ENCODE measurements at regions not wholly inside any gene's neighbourhood (a gene's known extent, or its start where the extent isn't known, plus 50 kb on each side); places are given as distances from the start of the nearest gene placed in this dataset.

DNA sequence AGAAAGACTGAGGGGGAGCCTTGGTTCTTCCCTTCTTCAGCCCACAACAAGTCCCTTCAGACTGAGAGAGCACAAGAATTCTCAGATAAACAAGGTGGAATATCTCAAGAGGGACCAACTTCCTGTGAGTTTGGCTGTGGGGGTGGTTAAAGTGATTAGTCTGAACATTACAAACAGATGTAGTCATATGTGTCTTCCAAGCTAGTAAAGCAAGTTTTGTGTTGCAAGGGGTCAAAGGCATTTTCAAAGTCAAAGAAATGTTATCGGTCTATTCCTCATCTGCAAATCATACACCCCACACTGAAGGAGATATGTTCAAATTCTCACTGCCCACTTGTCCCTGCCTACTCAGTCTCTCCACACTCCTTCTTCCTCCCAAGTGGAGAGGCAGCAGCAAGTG, 242.5 kb downstream of the FAM43A start:
- TF ChIP-seq, protein P1, sequence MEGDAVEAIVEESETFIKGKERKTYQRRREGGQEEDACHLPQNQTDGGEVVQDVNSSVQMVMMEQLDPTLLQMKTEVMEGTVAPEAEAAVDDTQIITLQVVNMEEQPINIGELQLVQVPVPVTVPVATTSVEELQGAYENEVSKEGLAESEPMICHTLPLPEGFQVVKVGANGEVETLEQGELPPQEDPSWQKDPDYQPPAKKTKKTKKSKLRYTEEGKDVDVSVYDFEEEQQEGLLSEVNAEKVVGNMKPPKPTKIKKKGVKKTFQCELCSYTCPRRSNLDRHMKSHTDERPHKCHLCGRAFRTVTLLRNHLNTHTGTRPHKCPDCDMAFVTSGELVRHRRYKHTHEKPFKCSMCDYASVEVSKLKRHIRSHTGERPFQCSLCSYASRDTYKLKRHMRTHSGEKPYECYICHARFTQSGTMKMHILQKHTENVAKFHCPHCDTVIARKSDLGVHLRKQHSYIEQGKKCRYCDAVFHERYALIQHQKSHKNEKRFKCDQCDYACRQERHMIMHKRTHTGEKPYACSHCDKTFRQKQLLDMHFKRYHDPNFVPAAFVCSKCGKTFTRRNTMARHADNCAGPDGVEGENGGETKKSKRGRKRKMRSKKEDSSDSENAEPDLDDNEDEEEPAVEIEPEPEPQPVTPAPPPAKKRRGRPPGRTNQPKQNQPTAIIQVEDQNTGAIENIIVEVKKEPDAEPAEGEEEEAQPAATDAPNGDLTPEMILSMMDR (IDR thresholded peaks at IDR 0.05; ENCODE audit: low read length): no peak
- no peak for TF ChIP-seq EZH2 (optimal IDR thresholded peaks at IDR 0.05; ENCODE audit: low read depth, low read length)
- no peak for TF ChIP-seq EZH2phosphoT487 (IDR thresholded peaks at IDR 0.05; ENCODE audit: low read length)

Measured in MM.1S (cell line).